Right ventricle myocardium superior (tissue), 1 donor: ENCODE measurements at regions not wholly inside any gene's neighbourhood (a gene's known extent, or its start where the extent isn't known, plus 50 kb on each side); places are given as distances from the start of the nearest gene placed in this dataset.

Source experiments
- ATAC-seq: fragments of 200-7000 bp; cut with Tn5 transposase; one replicate; pipeline ENCODE4 v1.9.1; 2020; ENCODE audit warnings: mild to moderate bottlenecking; ENCODE audit not compliant: poor library complexity
- DNase-seq: peaks from one replicate; pipeline ENCODE4 v3.0.0-alpha.2; 2020
- intact Hi-C: fragments of 100-400 bp; cut with DNase I; formaldehyde crosslinking; loops from one replicate; pipeline ENCODE4 v1.11.2; 2022
- donor health status: DM: no; HTN: yes; CAD: no; lungs with severe emphysema.

- DNase-seq (no peak), ATAC-seq (no peak)
- intact Hi-C loops: no loop called here
Measured at GRCh38 chr12:74957634-74958033, 252.0 kb downstream of the KCNC2 start.

GRCh38 chr12:74959657-74960056 is 250.0 kb downstream of the KCNC2 start:
- intact Hi-C loops: no loop called here
- ATAC-seq (no peak), DNase-seq (no peak)

DNA sequence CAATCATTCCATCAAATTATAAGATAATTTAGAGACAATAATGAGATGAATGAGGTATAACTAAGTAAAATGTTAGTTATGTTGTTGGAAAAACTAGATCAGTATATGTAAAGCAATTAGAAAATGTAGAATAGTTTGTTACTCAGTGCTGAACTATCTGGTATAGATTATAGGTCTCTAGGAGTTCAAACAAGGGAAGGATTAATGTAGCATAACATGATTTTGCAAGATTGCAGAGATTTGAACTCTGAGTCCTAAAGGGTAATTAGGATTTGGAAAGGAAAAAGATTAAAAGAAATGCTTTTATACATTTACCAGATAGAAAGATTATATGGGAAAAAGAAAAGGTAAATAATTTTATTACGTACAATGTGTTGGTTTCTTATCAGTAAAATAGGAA is 246.3 kb downstream of the KCNC2 start:
- ATAC-seq: no peak
- DNase-seq: no peak
- intact Hi-C loops: no loop called here

GRCh38 chr12:74963867-74964331 is 245.7 kb downstream of the KCNC2 start:
- DNase-seq (no peak), ATAC-seq (no peak)
- intact Hi-C loops: no loop called here

DNA sequence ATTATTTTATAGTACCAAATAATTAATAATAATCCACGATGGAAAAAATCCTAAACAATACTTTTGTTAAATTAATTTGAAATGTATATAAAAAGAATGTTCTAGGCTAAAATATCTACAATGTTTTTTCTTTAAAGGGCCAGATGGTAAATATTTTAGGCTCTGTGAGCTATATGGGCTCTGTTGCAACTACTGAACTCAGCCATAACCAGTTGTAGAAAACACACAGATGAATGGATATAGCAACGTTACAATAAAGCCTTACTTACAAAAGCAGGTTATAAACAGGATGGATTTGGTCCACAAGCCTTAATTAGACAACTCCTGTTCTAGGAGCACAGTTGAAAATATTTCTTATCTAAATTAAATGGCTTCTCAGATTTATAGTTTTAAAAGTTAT is 245.2 kb downstream of the KCNC2 start:
- ATAC-seq: no peak
- DNase-seq: no peak
- intact Hi-C loops: no loop called here

- no peak for DNase-seq
- ATAC-seq: no peak
- intact Hi-C loops: no loop called here
Measured at GRCh38 chr12:74971201-74971600, 238.4 kb downstream of the KCNC2 start.

DNA sequence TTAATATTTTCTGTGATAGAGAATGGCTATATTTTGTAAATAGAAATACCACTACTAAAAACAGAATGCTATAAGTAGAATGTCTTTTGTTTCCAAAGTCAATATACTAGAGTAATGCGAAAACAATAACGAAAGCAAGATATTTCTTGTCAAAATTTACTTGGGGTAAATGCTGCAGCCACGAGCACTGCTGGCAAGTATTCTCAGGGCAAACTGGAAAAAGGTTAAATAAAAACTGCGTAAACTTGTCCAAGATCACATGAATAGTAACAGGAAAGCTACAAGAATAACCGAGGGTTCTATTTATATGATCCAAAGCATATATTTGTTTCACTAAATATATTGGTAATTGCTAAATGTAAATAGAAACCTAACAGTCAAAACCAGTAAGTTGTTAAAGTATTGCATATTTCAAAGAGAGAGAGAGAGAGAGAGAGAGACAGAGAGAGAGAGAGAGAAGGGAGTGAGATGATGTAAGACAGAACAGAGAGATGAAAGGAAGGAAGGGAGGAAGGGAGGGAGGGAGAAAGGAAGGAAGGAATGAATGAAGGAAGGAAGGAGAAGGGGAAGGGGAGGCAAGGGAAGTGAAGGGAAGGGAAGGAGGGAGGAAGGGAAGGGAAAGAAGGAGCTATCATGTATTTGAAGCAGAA is 231.7 kb downstream of the KCNC2 start:
- no peak for ATAC-seq
- intact Hi-C loops: no loop called here
- no peak for DNase-seq

DNA sequence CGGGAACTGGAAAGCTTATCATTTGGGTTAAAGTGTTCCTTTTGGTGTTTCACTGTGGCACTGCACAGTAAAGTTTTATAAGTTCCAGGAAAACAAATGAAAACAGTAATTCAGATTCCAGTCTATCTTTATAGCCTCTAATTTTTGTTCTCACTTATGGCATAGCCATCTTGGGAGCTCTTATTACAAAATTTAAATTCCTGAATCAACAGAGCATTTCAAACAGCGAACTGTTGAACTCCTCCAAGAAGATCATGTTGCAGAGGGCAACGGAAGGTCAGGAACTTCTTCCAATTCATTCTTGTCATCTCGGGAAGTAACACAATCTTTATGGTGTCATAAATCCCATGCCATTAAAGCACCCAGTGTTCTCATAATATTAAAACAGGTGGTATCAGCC is 229.1 kb downstream of the KCNC2 start:
- intact Hi-C loops: no loop called here
- ATAC-seq (no peak), DNase-seq (no peak)

DNA sequence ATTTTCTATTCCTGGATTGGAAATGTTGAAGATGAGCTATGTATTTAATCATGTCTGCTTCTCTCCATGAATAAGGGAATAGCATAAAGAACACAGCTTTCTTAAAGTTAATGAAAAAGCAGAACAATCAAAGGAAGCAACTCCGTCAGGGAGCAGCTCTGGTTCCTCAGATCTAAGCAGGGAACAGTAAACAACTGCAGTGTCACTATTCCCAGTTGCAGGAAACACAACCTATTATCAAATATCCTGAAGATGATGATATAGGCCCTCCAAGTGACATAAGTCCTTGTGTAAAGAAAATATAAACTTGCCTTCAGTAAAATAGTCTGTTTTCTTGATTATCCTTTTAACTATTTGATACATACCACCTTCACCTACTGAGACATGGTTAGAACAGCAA is 228.1 kb downstream of the KCNC2 start:
- ATAC-seq: no peak
- intact Hi-C loops: no loop called here
- DNase-seq: no peak

DNA sequence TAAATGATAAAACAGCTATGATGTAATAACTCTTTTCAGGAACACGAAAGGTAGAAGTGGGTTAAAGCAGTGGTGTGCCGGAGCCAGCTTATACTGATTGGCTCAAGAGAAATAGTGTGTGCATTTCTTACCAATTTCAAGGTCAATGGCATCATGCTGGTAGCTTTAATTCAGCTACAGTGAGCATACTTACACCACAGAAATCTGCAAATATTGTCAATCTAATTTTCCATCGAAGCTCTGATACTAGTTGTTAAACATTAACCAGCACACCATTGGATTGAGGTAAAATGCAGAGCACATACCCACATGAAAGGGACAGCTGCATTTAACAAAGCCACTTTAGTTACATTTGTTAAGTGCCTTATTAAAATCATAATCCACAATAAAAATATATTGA is 225.7 kb downstream of the KCNC2 start:
- intact Hi-C loops: no loop called here
- ATAC-seq: no peak
- DNase-seq: no peak

GRCh38 chr12:74984631-74985030 is 225.0 kb downstream of the KCNC2 start:
- no peak for ATAC-seq
- intact Hi-C loops: no loop called here
- DNase-seq: peak; percentile 14

DNA sequence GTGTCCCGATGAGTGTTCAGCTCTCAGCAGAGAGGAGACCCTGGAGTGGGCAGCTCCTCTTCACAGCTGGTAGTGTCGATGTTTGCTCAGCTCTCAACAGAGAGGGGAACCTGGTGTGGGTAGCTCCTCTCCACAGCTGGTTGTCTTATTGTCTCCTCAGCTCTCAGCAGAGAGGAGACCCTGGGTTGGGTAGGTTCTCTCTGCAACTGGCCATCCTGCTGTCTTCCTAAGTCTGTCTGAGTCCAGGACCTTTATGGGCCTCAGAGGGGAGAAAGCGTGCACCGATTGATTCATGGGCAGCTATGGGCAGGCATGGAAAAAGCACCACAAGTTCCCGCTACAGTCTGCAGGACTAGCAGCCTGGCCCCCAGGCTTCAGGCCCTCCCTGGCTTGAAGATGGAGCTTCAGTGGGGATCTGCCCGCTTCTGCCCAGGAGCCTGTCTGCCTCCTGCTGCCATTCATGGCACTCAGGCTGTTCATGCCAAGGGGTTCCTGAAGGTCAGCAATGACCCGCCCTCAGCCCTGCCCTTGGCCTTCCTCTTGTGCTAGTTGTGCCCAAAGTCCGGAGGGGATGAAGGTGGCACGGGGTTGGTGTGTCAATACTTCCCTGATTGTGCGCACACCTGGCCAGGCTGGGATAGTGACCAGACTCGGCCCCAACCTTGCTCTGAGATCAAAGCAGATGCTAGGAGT is 224.2 kb downstream of the KCNC2 start:
- intact Hi-C loops: no loop called here
- DNase-seq (peak; percentile 26), ATAC-seq (no peak)

DNA sequence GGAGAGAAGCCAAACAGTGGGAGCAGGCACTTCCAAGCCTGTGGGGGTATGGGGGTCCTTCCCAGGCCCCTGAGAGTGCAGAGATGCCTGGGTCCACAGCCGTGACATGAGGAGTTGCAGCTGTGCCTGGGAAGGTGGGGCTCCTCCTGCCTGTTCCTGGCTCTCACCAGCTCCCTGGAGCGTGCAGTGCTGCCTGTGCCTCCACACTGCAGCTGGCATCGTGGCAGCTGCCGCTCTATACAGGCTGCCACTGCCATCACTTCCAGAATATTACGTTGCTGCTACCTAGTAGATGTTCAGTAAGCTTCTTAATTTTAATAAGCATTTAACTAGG is 223.7 kb downstream of the KCNC2 start:
- DNase-seq (no peak), ATAC-seq (no peak)
- intact Hi-C loops: no loop called here

DNA sequence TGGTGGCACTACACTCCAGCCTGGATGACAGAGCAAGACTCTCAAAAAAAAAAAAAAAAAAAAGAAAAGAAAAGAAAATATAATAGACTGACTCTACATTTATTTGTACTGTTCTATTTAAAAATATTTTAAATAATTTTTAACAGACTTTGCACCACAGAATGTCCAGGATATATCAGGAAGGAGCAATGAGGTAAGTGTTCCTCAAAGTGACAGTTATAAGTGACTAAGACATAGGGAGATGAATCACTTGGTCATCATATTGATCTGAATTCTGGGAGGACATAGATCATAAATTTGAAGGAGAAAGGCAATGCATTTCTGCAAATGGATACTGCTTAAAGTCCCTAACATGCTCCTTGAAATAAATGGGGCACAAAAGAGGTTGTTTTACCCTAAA is 221.5 kb downstream of the KCNC2 start:
- intact Hi-C loops: no loop called here
- DNase-seq: no peak
- no peak for ATAC-seq
